ENCODE measurements at regions not wholly inside any gene's neighbourhood (a gene's known extent, or its start where the extent isn't known, plus 50 kb on each side); places are given as distances from the start of the nearest gene placed in this dataset.

DNA sequence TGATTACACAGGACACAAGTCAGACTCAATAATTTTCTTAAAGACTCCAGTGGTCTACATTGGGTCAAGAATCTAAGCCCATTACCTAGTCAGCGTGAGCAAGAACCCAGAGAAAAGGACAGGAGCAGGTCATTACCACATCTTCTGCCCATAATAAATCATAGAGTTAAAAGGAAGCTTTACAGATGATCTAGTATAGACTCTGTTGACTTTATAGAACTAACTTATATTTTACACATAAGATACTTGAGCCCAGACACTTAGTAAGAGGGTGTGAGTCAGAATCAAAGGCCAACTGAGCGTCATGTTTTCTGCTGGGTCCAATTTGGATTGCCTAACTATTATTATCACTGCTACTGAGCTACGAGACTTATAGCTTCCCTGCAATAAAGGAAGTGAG, 206.1 kb upstream of the NPSR1 start:
- DNase-seq (ENCODE audit: insufficient read length, low spot score) (no peak), FAIRE-seq (no peak)
- TF ChIP-seq, protein P1, sequence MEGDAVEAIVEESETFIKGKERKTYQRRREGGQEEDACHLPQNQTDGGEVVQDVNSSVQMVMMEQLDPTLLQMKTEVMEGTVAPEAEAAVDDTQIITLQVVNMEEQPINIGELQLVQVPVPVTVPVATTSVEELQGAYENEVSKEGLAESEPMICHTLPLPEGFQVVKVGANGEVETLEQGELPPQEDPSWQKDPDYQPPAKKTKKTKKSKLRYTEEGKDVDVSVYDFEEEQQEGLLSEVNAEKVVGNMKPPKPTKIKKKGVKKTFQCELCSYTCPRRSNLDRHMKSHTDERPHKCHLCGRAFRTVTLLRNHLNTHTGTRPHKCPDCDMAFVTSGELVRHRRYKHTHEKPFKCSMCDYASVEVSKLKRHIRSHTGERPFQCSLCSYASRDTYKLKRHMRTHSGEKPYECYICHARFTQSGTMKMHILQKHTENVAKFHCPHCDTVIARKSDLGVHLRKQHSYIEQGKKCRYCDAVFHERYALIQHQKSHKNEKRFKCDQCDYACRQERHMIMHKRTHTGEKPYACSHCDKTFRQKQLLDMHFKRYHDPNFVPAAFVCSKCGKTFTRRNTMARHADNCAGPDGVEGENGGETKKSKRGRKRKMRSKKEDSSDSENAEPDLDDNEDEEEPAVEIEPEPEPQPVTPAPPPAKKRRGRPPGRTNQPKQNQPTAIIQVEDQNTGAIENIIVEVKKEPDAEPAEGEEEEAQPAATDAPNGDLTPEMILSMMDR (IDR thresholded peaks at IDR 0.05; ENCODE audit: insufficient read depth, missing control alignments): no peak

DNA sequence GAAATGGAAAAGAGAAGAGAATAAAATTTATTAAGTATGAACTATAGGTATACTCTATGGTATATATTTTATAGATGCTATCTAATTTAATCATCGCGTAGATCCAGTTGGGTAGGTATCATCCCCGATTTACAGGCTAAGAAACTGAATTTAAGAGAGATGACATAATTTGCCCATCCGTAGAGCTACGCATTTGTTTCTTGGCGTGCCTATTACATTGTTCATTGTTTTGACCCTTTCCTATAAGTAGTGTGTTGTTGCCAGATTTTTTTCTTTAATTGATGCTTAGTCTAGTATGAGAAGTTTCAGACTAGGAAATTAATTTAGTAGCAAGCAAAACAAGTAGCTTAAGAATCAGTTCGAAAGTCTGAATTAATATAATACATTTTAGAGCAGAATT, 205.7 kb upstream of the NPSR1 start:
- FAIRE-seq: no peak
- DNase-seq (ENCODE audit: insufficient read length, low spot score): no peak
- TF ChIP-seq, protein P1 (IDR thresholded peaks at IDR 0.05; ENCODE audit: insufficient read depth, missing control alignments): no peak

DNA sequence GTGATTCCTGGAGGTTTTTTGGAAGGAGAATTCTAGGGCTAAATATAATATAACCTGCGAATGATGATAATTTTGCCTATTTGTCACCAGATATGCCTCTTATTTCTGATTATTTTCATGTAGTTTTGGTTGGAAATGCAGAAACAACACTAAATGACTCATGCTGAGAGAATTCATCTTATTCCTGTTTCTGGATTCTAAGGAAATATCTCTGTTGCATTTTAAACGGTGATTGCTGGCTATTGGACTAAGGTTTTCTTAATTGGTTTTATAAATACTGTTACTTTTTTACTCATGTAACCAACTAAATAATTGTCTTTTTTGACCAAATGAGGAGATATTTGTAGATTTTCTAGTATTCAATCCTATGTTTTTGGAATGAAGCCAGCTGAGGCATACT, 204.9 kb upstream of the NPSR1 start:
- TF ChIP-seq, protein P1 (IDR thresholded peaks at IDR 0.05; ENCODE audit: insufficient read depth, missing control alignments): no peak
- FAIRE-seq (no peak), DNase-seq (ENCODE audit: insufficient read length, low spot score) (no peak)

DNA sequence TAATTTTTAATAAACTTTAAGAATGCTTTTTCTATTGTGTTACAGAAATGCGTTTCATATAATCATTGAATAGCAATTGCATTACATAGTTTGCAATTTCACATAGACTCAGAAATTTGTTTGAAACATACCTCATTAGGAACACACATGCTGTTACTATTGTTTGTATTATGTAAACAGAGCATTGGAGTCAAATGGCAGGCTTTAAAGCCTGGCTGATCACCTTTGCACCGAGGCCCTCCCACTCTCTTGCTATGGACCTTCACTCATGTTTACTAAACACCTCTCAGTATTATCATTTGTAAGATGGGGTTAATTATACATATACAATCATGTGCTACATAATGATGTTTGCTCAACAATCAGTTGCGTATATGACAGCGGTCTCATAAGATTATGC, 203.6 kb upstream of the NPSR1 start:
- no peak for DNase-seq (ENCODE audit: insufficient read length, low spot score)
- FAIRE-seq: no peak
- TF ChIP-seq, protein P1 (IDR thresholded peaks at IDR 0.05; ENCODE audit: insufficient read depth, missing control alignments): no peak

DNA sequence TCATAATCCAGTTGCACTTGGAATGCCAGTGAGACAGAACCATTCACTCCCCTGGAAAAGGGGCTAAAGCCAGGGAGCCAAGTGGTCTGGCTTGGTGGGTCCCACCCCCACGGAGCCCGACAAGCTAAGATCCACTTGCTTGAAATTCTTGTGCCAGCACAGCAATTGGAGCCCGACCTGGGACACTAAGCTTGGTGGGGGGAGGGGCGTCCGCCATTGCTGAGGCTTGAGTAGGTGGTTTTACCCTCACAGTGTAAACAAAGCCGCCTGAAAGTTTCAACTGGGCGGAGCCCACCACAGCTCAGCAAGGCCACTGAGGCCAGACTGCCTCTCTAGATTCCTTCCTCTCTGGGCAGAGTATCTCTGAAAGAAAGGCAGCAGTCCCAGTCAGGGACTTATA, 200.7 kb upstream of the NPSR1 start:
- FAIRE-seq (no peak), DNase-seq (ENCODE audit: insufficient read length, low spot score) (no peak)
- TF ChIP-seq, protein P1 (IDR thresholded peaks at IDR 0.05; ENCODE audit: insufficient read depth, missing control alignments): no peak

DNA sequence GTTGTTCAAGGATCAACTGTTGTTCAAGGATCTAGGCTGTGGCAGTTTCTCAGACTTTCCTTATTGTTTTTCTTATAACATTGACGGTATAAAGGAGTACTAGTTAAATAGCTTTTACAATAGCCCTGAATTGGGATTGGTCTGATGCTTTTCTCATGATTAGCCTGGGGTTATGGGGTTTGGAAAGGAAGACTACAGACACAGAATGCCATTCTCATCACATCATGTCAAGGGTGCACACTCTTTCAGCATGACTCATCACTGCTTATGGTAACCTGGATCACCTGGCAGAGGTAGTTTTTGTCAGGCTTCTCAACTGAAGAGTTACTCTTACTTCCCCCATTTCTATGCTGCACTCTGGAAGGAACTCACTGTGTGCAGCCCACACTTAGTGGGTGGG, 194.2 kb upstream of the NPSR1 start:
- no peak for DNase-seq (ENCODE audit: insufficient read length, low spot score)
- TF ChIP-seq, protein P1 (IDR thresholded peaks at IDR 0.05; ENCODE audit: insufficient read depth, missing control alignments): no peak
- no peak for FAIRE-seq

DNA sequence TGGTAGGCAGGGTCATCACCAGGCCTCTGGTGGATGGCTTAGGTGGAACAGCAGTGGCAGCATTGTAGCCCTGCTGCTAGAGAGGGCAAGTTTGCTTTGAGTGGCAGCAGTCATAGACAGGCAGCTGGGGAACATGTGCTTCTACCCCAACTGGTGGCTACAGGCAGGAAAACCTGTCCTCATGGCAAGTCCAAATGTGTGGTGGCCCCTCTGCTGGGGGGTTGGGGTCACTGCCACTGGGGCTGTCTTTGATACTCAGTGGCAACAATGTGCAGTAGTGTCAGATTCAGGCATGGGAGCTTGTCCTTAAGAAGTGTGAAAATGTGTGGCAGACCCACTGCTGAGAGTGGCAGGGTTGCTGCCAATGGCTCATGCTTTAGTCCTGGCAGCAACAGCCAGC, 186.2 kb upstream of the NPSR1 start:
- no peak for FAIRE-seq
- TF ChIP-seq, protein P1 (IDR thresholded peaks at IDR 0.05; ENCODE audit: insufficient read depth, missing control alignments): no peak

More for the DNA sequence above, 186.2 kb upstream of the NPSR1 start:
- DNase-seq (ENCODE audit: insufficient read length, low spot score): no peak

Measured in D721Med (cell line).